Stimulated activated CD4-positive, alpha-beta T cell treated with anti-CD3 and anti-CD28 coated beads, Interleukin-1b, Interleukin-23, amount 100 ng/mL, for 48 hours (primary cell): ENCODE measurements at regions not wholly inside any gene's neighbourhood (a gene's known extent, or its start where the extent isn't known, plus 50 kb on each side); places are given as distances from the start of the nearest gene placed in this dataset.
"Not testable (repeated sequence)": the region's sequence is repeated elsewhere in the genome, so short reads cannot be mapped to it uniquely, and the experiment has no call there.

Source experiments
- DNase-seq: peaks from one replicate; pipeline ENCODE4 v3.0.0-alpha.2; 2020

- DNase-seq: not testable (repeated sequence)
These were observed 635.0 kb downstream of the RPIA start for GRCh38 chr2:89326455-89326854.

- not testable (repeated sequence) for DNase-seq
These were observed 637.3 kb downstream of the RPIA start for GRCh38 chr2:89328790-89329189.
